ENCODE measurements at regions not wholly inside any gene's neighbourhood (a gene's known extent, or its start where the extent isn't known, plus 50 kb on each side); places are given as distances from the start of the nearest gene placed in this dataset.

- TF ChIP-seq, protein P1, sequence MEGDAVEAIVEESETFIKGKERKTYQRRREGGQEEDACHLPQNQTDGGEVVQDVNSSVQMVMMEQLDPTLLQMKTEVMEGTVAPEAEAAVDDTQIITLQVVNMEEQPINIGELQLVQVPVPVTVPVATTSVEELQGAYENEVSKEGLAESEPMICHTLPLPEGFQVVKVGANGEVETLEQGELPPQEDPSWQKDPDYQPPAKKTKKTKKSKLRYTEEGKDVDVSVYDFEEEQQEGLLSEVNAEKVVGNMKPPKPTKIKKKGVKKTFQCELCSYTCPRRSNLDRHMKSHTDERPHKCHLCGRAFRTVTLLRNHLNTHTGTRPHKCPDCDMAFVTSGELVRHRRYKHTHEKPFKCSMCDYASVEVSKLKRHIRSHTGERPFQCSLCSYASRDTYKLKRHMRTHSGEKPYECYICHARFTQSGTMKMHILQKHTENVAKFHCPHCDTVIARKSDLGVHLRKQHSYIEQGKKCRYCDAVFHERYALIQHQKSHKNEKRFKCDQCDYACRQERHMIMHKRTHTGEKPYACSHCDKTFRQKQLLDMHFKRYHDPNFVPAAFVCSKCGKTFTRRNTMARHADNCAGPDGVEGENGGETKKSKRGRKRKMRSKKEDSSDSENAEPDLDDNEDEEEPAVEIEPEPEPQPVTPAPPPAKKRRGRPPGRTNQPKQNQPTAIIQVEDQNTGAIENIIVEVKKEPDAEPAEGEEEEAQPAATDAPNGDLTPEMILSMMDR (IDR thresholded peaks at IDR 0.05; ENCODE audit: poor library complexity): no peak
- TF ChIP-seq EZH2phosphoT487 (IDR thresholded peaks at IDR 0.05; ENCODE audit: low read depth, severe bottlenecking, unreplicated experiment) (no peak), EZH2 (IDR thresholded peaks at IDR 0.05; ENCODE audit: borderline replicate concordance) (no peak)
Measured at GRCh38 chrX:73977542-73978169, 125.1 kb upstream of the XIST start.

Measured in hepatocyte (in vitro differentiated cells).